NOMO-1 (cell line): ENCODE measurements at regions not wholly inside any gene's neighbourhood (a gene's known extent, or its start where the extent isn't known, plus 50 kb on each side); places are given as distances from the start of the nearest gene placed in this dataset.

Source experiments
- DNase-seq, 2 experiments: peaks; one replicate each; lab custom pipeline; 2025; ENCODE audit not compliant: unreplicated experiment in 2 of 2; lab: John Stamatoyannopoulos, UW

GRCh38 chr6:134381959-134382358 is 64.0 kb upstream of the SGK1 start:
- no peak for DNase-seq

GRCh38 chr6:134379599-134379998 is 61.7 kb upstream of the SGK1 start:
- DNase-seq, result no peak

GRCh38 chr6:134379076-134379475 is 61.2 kb upstream of the SGK1 start:
- no peak for DNase-seq

GRCh38 chr6:134378426-134378825 is 60.5 kb upstream of the SGK1 start:
- no peak for DNase-seq

- DNase-seq, result no peak
These were observed 58.9 kb upstream of the SGK1 start for GRCh38 chr6:134376785-134377184.

GRCh38 chr6:134375220-134375580 is 57.3 kb upstream of the SGK1 start:
- DNase-seq, result peak; percentile 75 to 82

GRCh38 chr6:134374491-134375219 is 56.7 kb upstream of the SGK1 start:
- DNase-seq, result no peak

- DNase-seq, result no peak
These were observed 56.1 kb upstream of the SGK1 start for GRCh38 chr6:134373993-134374392.

GRCh38 chr6:134373282-134373922 is 55.5 kb upstream of the SGK1 start:
- peak; percentile 89 to 98 for DNase-seq

- peak; percentile 31 to 55 for DNase-seq
These were observed 54.8 kb upstream of the SGK1 start for GRCh38 chr6:134372603-134373281.

GRCh38 chr6:134368670-134369069 is 50.8 kb upstream of the SGK1 start:
- no peak for DNase-seq
